HepG2 (cell line): ENCODE measurements at regions not wholly inside any gene's neighbourhood (a gene's known extent, or its start where the extent isn't known, plus 50 kb on each side); places are given as distances from the start of the nearest gene placed in this dataset.

ENCODE experiments used
- ATAC-seq: fragments of 200-7000 bp; cut with Tn5 transposase; 3 replicates; pipeline ENCODE4 v1.9.1; 2020; ENCODE audit warnings: mild to moderate bottlenecking, moderate library complexity
- BruUV-seq: library from RNA; stranded (reverse); fragments of 400-500 nt; replicated peaks from 2 replicates; lab custom pipeline; 2021; lab: Mats Ljungman, UMichigan
- CTCF ChIA-PET: fragments of 300-600 bp; formaldehyde crosslinking; extraction: SDS; loops from one replicate; lab custom pipeline; 2021; ENCODE audit warnings: low total read pairs, inconsistent platforms, low intra/inter-chr PET ratio; lab: Yijun Ruan, JAX
- POLR2A ChIA-PET: fragments of 350-600 bp; sonication (Branson Sonifier 250); formaldehyde crosslinking; loops from one replicate; lab custom pipeline; 2020; ENCODE audit warnings: antibody characterized with exemption, inconsistent platforms; lab: Yijun Ruan, JAX
- DNase-seq: peaks from one replicate; pipeline ENCODE4 v3.0.0-alpha.2; 2015; ENCODE audit warnings: low spot score
- FAIRE-seq: peaks from 3 replicates; lab custom pipeline; 2011; peaks lifted over from hg19 to GRCh38; lab: Jason Lieb, UNC
- H2AFZ ChIP-seq: one replicate; pipeline ENCODE4 v1.6.1; 2011; ENCODE audit warnings: low read length, inconsistent platforms
- H3K27ac ChIP-seq: fragments of 300-600 bp; 3 replicates; pipeline ENCODE4 v1.8.0; 2011; ENCODE audit warnings: mixed run types, mild to moderate bottlenecking, mixed read lengths, low read length, inconsistent platforms; ENCODE audit not compliant: insufficient read depth; ENCODE audit errors: extremely low read length
- H3K27me3 ChIP-seq, 2 experiments: fragments of 200-600 bp in 1 of 2; 2 replicates in 1 of 2; 3 replicates in 1 of 2; pipeline versions ENCODE4 v1.6.0 to v1.8.0; 2011; ENCODE audit warnings: low read length in 2 of 2, mild to moderate bottlenecking in 2 of 2, moderate library complexity in 2 of 2, inconsistent platforms in 1 of 2; ENCODE audit not compliant: insufficient read depth in 2 of 2, control insufficient read depth in 1 of 2
- H3K36me3 ChIP-seq, 2 experiments: fragments of 200-600 bp in 1 of 2; replicated peaks in 1 of 2; 2 replicates in 1 of 2; 3 replicates in 1 of 2; pipeline versions ENCODE4 v1.5.1 to v1.8.0; 2011; ENCODE audit warnings: low read length in 2 of 2, inconsistent platforms in 1 of 2; ENCODE audit not compliant: insufficient read depth in 2 of 2, control insufficient read depth in 1 of 2
- H3K4me1 ChIP-seq: 2 replicates; pipeline ENCODE4 v1.5.1; 2012; ENCODE audit warnings: low read length, inconsistent platforms; ENCODE audit not compliant: insufficient read depth
- H3K4me2 ChIP-seq: 2 replicates; pipeline ENCODE4 v1.6.0; 2011; ENCODE audit warnings: low read depth, low read length, inconsistent platforms
- H3K4me3 ChIP-seq, 3 experiments: fragments of 200-600 bp in 1 of 3; sonication (generic), shearing (Covaris generic) in 1 of 3; replicated peaks in 1 of 3; 2 replicates each; pipeline ENCODE4 v1.5.1; 2011 to 2016; ENCODE audit warnings: low read length in 3 of 3, inconsistent platforms in 2 of 3, low read depth in 2 of 3, mild to moderate bottlenecking in 2 of 3, control low read depth in 1 of 3, mixed read lengths in 1 of 3; ENCODE audit not compliant: insufficient read depth in 1 of 3
- H3K79me2 ChIP-seq: one replicate; pipeline ENCODE4 v1.6.1; 2011; ENCODE audit warnings: low read length, inconsistent platforms; ENCODE audit not compliant: insufficient read depth
- H3K9ac ChIP-seq: 2 replicates; pipeline ENCODE4 v1.6.0; 2011; ENCODE audit warnings: mild to moderate bottlenecking, low read depth, low read length, inconsistent platforms; ENCODE audit not compliant: insufficient read depth
- H3K9me3 ChIP-seq: 2 replicates; pipeline ENCODE4 v1.5.1; 2012; ENCODE audit warnings: mild to moderate bottlenecking, low read length
- H4K20me1 ChIP-seq: 2 replicates; pipeline ENCODE4 v1.6.0; 2011; ENCODE audit warnings: inconsistent platforms, mild to moderate bottlenecking, low read length, moderate library complexity; ENCODE audit not compliant: insufficient read depth
- CBX2 ChIP-seq, 2 experiments: fragments of 200-600 bp in 1 of 2; sonication (generic); formaldehyde crosslinking in 1 of 2; IDR thresholded peaks; 2 replicates each; pipeline versions ENCODE4 v1.7.0 to v1.8.1; 2018 to 2022; ENCODE audit warnings: low read depth in 2 of 2, low read length in 1 of 2, mild to moderate bottlenecking in 1 of 2, missing genetic modification reagents in 1 of 2
- DNMT3B ChIP-seq: conservative IDR thresholded peaks from 2 replicates; pipeline ENCODE4 v1.6.1; 2016; ENCODE audit warnings: missing biosample characterization, control low read depth
- KLF15 ChIP-seq: sonication (generic); formaldehyde crosslinking; IDR thresholded peaks from 2 replicates; pipeline ENCODE4 v1.8.1; 2023; ENCODE audit warnings: borderline replicate concordance, mild to moderate bottlenecking, inconsistent platforms, missing genetic modification reagents, mixed read lengths
- PAF1 ChIP-seq: IDR thresholded peaks from 2 replicates; pipeline ENCODE4 v1.6.1; 2016; ENCODE audit warnings: missing genetic modification reagents, missing compliant biosample characterization
- SMYD3 ChIP-seq: sonication (generic); formaldehyde crosslinking; IDR thresholded peaks from 2 replicates; pipeline ENCODE4 v1.8.1; 2023; ENCODE audit warnings: mild to moderate bottlenecking, missing genetic modification reagents
- ZNF577 ChIP-seq: sonication (generic); formaldehyde crosslinking; IDR thresholded peaks from 2 replicates; pipeline ENCODE4 v1.4.0; 2020; ENCODE audit warnings: mild to moderate bottlenecking, low read depth, missing genetic modification reagents, borderline replicate concordance
- ZNF737 ChIP-seq: sonication (generic); formaldehyde crosslinking; IDR thresholded peaks from 2 replicates; pipeline ENCODE4 v1.5.0; 2020; ENCODE audit warnings: missing genetic modification reagents, mild to moderate bottlenecking, borderline replicate concordance
- WGBS: methylation state at CpG from one replicate; pipeline ENCODE4 v1.1.6; 2017; ENCODE audit warnings: low lambda C conversion rate; 5-methylcytosine and 5-hydroxymethylcytosine counted together
- in situ Hi-C: cut with HindIII; loops from 2 replicates; pipeline ENCODE4 v1.10.0; 2017; ENCODE audit warnings: low pct_unique_long_range_greater_than_20kb; ENCODE audit not compliant: extremely low pct_ligation_motif_present
- intact Hi-C: fragments of 100-400 bp; cut with micrococcal nuclease; formaldehyde crosslinking; loops from one replicate; pipeline ENCODE4 v1.10.0; 2022; ENCODE audit not compliant: unreplicated experiment
- TF ChIP-seq, protein P1 (sequence below): IDR thresholded peaks from 2 replicates; pipeline ENCODE4 v1.6.1; 2016; ENCODE audit warnings: missing biosample characterization, missing genetic modification reagents, low read depth
- TF ChIP-seq, protein P2 (sequence below): fragments of 450-650 bp; IDR thresholded peaks from 2 replicates; pipeline ENCODE4 v1.6.1; 2016
- TF ChIP-seq, protein P3 (sequence below): sonication (generic); formaldehyde crosslinking; IDR thresholded peaks from 2 replicates; pipeline ENCODE4 v1.4.0; 2020; ENCODE audit warnings: missing genetic modification reagents

DNA sequence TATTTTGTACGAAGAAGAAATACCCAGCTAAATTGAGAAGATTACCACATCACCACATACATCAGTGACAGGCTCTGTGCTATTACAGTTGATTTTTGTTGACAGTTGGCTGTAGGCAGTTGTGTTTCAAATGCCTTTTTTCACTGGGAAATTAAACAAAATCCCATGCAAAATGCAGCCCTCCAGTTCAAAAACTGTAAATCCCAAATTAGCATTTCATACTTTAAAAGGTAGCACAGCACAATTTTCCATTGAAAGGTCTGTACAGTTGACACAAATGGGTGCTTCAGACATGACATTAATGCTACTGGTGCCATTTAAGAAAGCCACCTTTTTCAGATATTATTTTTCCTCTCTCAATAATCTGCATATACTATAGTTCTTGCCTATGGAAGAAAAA lies 807.2 kb downstream of the BCL11A start (continued):
- TF ChIP-seq, protein P1, sequence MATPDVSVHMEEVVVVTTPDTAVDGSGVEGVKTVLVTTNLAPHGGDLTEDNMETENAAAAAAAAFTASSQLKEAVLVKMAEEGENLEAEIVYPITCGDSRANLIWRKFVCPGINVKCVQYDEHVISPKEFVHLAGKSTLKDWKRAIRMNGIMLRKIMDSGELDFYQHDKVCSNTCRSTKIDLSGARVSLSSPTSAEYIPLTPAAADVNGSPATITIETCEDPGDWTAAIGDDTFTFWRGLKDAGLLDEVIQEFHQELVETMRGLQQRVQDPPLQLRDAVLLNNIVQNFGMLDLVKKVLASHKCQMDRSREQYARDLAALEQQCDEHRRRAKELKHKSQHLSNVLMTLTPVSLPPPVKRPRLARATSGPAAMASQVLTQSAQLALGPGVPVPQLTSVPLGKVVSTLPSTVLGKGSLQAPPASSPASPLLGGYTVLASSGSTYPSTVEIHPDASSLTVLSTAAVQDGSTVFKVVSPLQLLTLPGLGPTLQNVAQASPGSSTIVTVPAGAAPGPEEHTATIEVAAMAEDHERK (CRISPR knock-in tag) = no peak

GRCh38 chr2:59745085-59745484 lies 808.4 kb downstream of the BCL11A start:
- H3K36me3 ChIP-seq = no peaks in the 10 kb centered on the region
- no peak overlapping the region for H3K4me2 ChIP-seq
- ATAC-seq = no peak
- no peaks in the 10 kb centered on the region for H4K20me1 ChIP-seq
- no peaks in the 10 kb centered on the region for H3K79me2 ChIP-seq
- no peak overlapping the region for H2AFZ ChIP-seq
- no peak for DNase-seq
- ChIA-PET CTCF (no interaction called here), POLR2A (no interaction called here)
- no peaks in the 10 kb centered on the region for H3K9me3 ChIP-seq
- no peak overlapping the region for H3K27ac ChIP-seq
- whole genome bisulfite sequencing = 11% methylated on average over 1 of the region's 1 CpG
- no TSS peak for BruUV-seq
- FAIRE-seq = no peak
- TF ChIP-seq, protein P2, sequence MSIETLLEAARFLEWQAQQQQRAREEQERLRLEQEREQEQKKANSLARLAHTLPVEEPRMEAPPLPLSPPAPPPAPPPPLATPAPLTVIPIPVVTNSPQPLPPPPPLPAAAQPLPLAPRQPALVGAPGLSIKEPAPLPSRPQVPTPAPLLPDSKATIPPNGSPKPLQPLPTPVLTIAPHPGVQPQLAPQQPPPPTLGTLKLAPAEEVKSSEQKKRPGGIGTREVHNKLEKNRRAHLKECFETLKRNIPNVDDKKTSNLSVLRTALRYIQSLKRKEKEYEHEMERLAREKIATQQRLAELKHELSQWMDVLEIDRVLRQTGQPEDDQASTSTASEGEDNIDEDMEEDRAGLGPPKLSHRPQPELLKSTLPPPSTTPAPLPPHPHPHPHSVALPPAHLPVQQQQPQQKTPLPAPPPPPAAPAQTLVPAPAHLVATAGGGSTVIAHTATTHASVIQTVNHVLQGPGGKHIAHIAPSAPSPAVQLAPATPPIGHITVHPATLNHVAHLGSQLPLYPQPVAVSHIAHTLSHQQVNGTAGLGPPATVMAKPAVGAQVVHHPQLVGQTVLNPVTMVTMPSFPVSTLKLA = peak; percentile 66; the same call in 1 of the 2 replicates
- TF ChIP-seq SMYD3 = no peak
- H3K4me3 ChIP-seq = no peak overlapping the region
- intact Hi-C loops = no loop called here
- no peaks in the 10 kb centered on the region for H3K4me1 ChIP-seq
- in situ Hi-C loops = no loop called here
- no peaks in the 10 kb centered on the region for H3K27me3 ChIP-seq
- no peak overlapping the region for H3K9ac ChIP-seq

- ATAC-seq = no peak
- FAIRE-seq = no peak
- no TSS peak for BruUV-seq
- in situ Hi-C loops = no loop called here
- DNase-seq = no peak
- Histone ChIP-seq H3K79me2 (no peaks in the 10 kb centered on the region), H3K4me3 (no peak overlapping the region), H3K9me3 (no peaks in the 10 kb centered on the region), H3K27ac (no peak overlapping the region), H3K4me1 (no peaks in the 10 kb centered on the region), H2AFZ (no peak overlapping the region), H3K4me2 (no peak overlapping the region), H4K20me1 (no peaks in the 10 kb centered on the region), H3K27me3 (no peaks in the 10 kb centered on the region), H3K36me3 (no peaks in the 10 kb centered on the region), H3K9ac (no peak overlapping the region)
- intact Hi-C loops = no loop called here
- WGBS = 0% methylated on average over 1 of the region's 1 CpG
- POLR2A ChIA-PET = no interaction called here
- CTCF ChIA-PET = no interaction called here
- TF ChIP-seq PAF1 (CRISPR knock-in tag) (no peak), ZNF737 (CRISPR knock-in tag) (no peak), ZNF577 (no peak), DNMT3B (CRISPR knock-in tag) (no peak), CBX2 (IDR thresholded peaks at IDR 0.05; ENCODE audit: low read depth, low read length) (no peak), CBX2 (CRISPR knock-in tag; IDR thresholded peaks at IDR 0.05; ENCODE audit: low read depth) (no peak), KLF15 (CRISPR knock-in tag) (no peak)
- TF ChIP-seq, protein P3, sequence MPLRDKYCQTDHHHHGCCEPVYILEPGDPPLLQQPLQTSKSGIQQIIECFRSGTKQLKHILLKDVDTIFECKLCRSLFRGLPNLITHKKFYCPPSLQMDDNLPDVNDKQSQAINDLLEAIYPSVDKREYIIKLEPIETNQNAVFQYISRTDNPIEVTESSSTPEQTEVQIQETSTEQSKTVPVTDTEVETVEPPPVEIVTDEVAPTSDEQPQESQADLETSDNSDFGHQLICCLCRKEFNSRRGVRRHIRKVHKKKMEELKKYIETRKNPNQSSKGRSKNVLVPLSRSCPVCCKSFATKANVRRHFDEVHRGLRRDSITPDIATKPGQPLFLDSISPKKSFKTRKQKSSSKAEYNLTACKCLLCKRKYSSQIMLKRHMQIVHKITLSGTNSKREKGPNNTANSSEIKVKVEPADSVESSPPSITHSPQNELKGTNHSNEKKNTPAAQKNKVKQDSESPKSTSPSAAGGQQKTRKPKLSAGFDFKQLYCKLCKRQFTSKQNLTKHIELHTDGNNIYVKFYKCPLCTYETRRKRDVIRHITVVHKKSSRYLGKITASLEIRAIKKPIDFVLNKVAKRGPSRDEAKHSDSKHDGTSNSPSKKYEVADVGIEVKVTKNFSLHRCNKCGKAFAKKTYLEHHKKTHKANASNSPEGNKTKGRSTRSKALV (CRISPR knock-in tag) = no peak
Measured at GRCh38 chr2:59744436-59744835, 809.0 kb downstream of the BCL11A start.
